IMR-90 (cell line): ENCODE measurements at regions not wholly inside any gene's neighbourhood (a gene's known extent, or its start where the extent isn't known, plus 50 kb on each side); places are given as distances from the start of the nearest gene placed in this dataset.

Experiments used
- ATAC-seq: fragments of 200-7000 bp; cut with Tn5 transposase; 2 replicates; pipeline ENCODE4 v1.9.1; 2020; ENCODE audit warnings: low read depth, mild to moderate bottlenecking, moderate library complexity
- BruUV-seq: library from RNA; stranded (reverse); fragments of 400-500 nt; replicated peaks from 2 replicates; lab custom pipeline; 2021; lab: Mats Ljungman, UMichigan
- CTCF ChIA-PET: fragments of 300-600 bp; formaldehyde crosslinking; extraction: SDS; loops from one replicate; lab custom pipeline; 2021; ENCODE audit warnings: antibody characterized with exemption; lab: Yijun Ruan, JAX
- POLR2A ChIA-PET: fragments of 300-600 bp; sonication (Branson Sonifier 250); formaldehyde crosslinking; loops from one replicate; lab custom pipeline; 2022; ENCODE audit warnings: antibody characterized with exemption; ENCODE audit not compliant: unreplicated experiment; lab: Charles Lee
- DNase-seq: peaks from one replicate; pipeline ENCODE4 v3.0.0; 2013
- H2AFZ ChIP-seq: replicated peaks from 2 replicates; pipeline ENCODE3; 2013; ENCODE audit warnings: low read length, mild to moderate bottlenecking; ENCODE audit not compliant: poor library complexity
- H2AK5ac ChIP-seq: 2 replicates; pipeline ENCODE4 v1.6.1; 2013; ENCODE audit warnings: low read depth, low read length, inconsistent platforms
- H2AK9ac ChIP-seq: replicated peaks from 2 replicates; pipeline ENCODE3; 2013; ENCODE audit warnings: mild to moderate bottlenecking, low read depth, low read length, moderate library complexity; ENCODE audit not compliant: poor library complexity
- H2BK120ac ChIP-seq: 2 replicates; pipeline ENCODE4 v1.6.1; 2013; ENCODE audit warnings: low read depth, low read length, inconsistent platforms
- H2BK15ac ChIP-seq: 3 replicates; pipeline ENCODE4 v1.6.1; 2013; ENCODE audit warnings: low read depth, low read length, inconsistent platforms
- H2BK20ac ChIP-seq: 2 replicates; pipeline ENCODE4 v1.6.1; 2013; ENCODE audit warnings: low read depth, mild to moderate bottlenecking, inconsistent platforms, low read length, moderate library complexity
- H2BK5ac ChIP-seq: 2 replicates; pipeline ENCODE4 v1.6.1; 2013; ENCODE audit warnings: mild to moderate bottlenecking, low read depth, low read length, inconsistent platforms; ENCODE audit not compliant: poor library complexity, severe bottlenecking
- H3K14ac ChIP-seq: replicated peaks from 2 replicates; pipeline ENCODE4 v1.6.1; 2013; ENCODE audit warnings: low read depth, low read length, inconsistent platforms
- H3K18ac ChIP-seq: 2 replicates; pipeline ENCODE4 v1.6.1; 2013; ENCODE audit warnings: low read depth, low read length, control low read depth
- H3K23ac ChIP-seq: 2 replicates; pipeline ENCODE4 v1.6.1; 2013; ENCODE audit warnings: low read depth, low read length, inconsistent platforms
- H3K27ac ChIP-seq: 2 replicates; pipeline ENCODE4 v1.5.1; 2013; ENCODE audit warnings: mild to moderate bottlenecking, control low read depth, low read length; ENCODE audit not compliant: insufficient read depth
- H3K27me3 ChIP-seq: 2 replicates; pipeline ENCODE4 v1.6.1; 2013; ENCODE audit warnings: low read length; ENCODE audit not compliant: control insufficient read depth, insufficient read depth
- H3K36me3 ChIP-seq: 2 replicates; pipeline ENCODE4 v1.6.1; 2013; ENCODE audit warnings: low read length, mixed read lengths; ENCODE audit not compliant: control insufficient read depth, insufficient read depth
- H3K4ac ChIP-seq: 2 replicates; pipeline ENCODE4 v1.6.1; 2013; ENCODE audit warnings: low read depth, low read length, inconsistent platforms
- H3K4me1 ChIP-seq: 2 replicates; pipeline ENCODE4 v1.6.1; 2013; ENCODE audit warnings: low read length, mixed read lengths; ENCODE audit not compliant: control insufficient read depth, insufficient read depth
- H3K4me2 ChIP-seq: 2 replicates; pipeline ENCODE4 v1.6.1; 2013; ENCODE audit warnings: low read depth, mild to moderate bottlenecking, control low read depth, low read length, moderate library complexity
- H3K4me3 ChIP-seq: 2 replicates; pipeline ENCODE4 v1.5.1; 2013; ENCODE audit warnings: low read depth, mild to moderate bottlenecking, control low read depth, low read length, moderate library complexity; ENCODE audit not compliant: insufficient read depth
- H3K56ac ChIP-seq: 2 replicates; pipeline ENCODE4 v1.6.1; 2013; ENCODE audit warnings: low read length, inconsistent platforms; ENCODE audit not compliant: insufficient read depth; ENCODE audit errors: extremely low read depth
- H3K79me1 ChIP-seq, 2 experiments: 2 replicates each; pipeline ENCODE4 v1.6.1; 2013; ENCODE audit warnings: low read length in 2 of 2, inconsistent platforms in 1 of 2, low read depth in 1 of 2
- H3K9ac ChIP-seq: 2 replicates; pipeline ENCODE4 v1.6.1; 2013; ENCODE audit warnings: low read depth, low read length, control low read depth
- H3K9me1 ChIP-seq: 2 replicates; pipeline ENCODE4 v1.6.1; 2013; ENCODE audit warnings: low read length, inconsistent platforms; ENCODE audit not compliant: insufficient read depth
- H3K9me3 ChIP-seq: 2 replicates; pipeline ENCODE4 v1.6.1; 2013; ENCODE audit warnings: low read length; ENCODE audit not compliant: control insufficient read depth, insufficient read depth
- H4K20me1 ChIP-seq: 2 replicates; pipeline ENCODE4 v1.6.1; 2013; ENCODE audit warnings: low read length, inconsistent platforms; ENCODE audit not compliant: insufficient read depth
- H4K5ac ChIP-seq: 2 replicates; pipeline ENCODE4 v1.6.1; 2013; ENCODE audit warnings: mild to moderate bottlenecking, low read depth, low read length, control low read depth
- H4K8ac ChIP-seq, 2 experiments: 2 replicates each; pipeline ENCODE4 v1.6.1; 2013; ENCODE audit warnings: low read depth in 2 of 2, low read length in 2 of 2, control low read depth in 1 of 2, inconsistent platforms in 1 of 2
- H4K91ac ChIP-seq: 2 replicates; pipeline ENCODE4 v1.6.1; 2013; ENCODE audit warnings: low read depth, low read length, inconsistent platforms; ENCODE audit not compliant: insufficient read depth
- BHLHE40 ChIP-seq: fragments of 150-350 bp; IDR thresholded peaks from 2 replicates; pipeline ENCODE4 v1.6.1; 2016; ENCODE audit warnings: mild to moderate bottlenecking, low read depth, low read length
- CTCF ChIP-seq: conservative IDR thresholded peaks from 2 replicates; pipeline ENCODE4 v1.5.1; 2012; ENCODE audit warnings: mild to moderate bottlenecking, low read depth, low read length, improper control_type of control experiment
- MAFK ChIP-seq: IDR thresholded peaks from 2 replicates; pipeline ENCODE4 v1.6.1; 2012; ENCODE audit warnings: low read depth, low read length, improper control_type of control experiment
- MAZ ChIP-seq: IDR thresholded peaks from 2 replicates; pipeline ENCODE4 v1.6.1; 2012; ENCODE audit warnings: low read depth, mild to moderate bottlenecking, low read length, improper control_type of control experiment, moderate library complexity, borderline replicate concordance
- MXI1 ChIP-seq: IDR thresholded peaks from 2 replicates; pipeline ENCODE4 v1.6.1; 2012; ENCODE audit warnings: low read depth, mild to moderate bottlenecking, low read length, moderate library complexity, borderline replicate concordance
- RCOR1 ChIP-seq: IDR thresholded peaks from 2 replicates; pipeline ENCODE4 v1.6.1; 2012; ENCODE audit warnings: mild to moderate bottlenecking, low read length, improper control_type of control experiment; ENCODE audit not compliant: insufficient replicate concordance
- RFX5 ChIP-seq: IDR thresholded peaks from 2 replicates; pipeline ENCODE4 v1.8.0; 2012; ENCODE audit warnings: low read depth, mild to moderate bottlenecking, low read length, moderate library complexity
- WGBS, 2 experiments: methylation state at CpG; one replicate each; pipeline versions ENCODE4 v1.1.5 to v1.1.7; 2013; ENCODE audit warnings: missing lambda C conversion rate in 2 of 2; ENCODE audit not compliant: insufficient read length in 1 of 2; ENCODE audit errors: extremely low coverage in 2 of 2; 5-methylcytosine and 5-hydroxymethylcytosine counted together
- dilution Hi-C: fragments of 300-500 bp; cut with HindIII; formaldehyde crosslinking; loops from one replicate; pipeline ENCODE4 v1.14.3; 2018; ENCODE audit warnings: low sequenced_read_pairs; ENCODE audit not compliant: unreplicated experiment
- in situ Hi-C: fragments of 300-500 bp; cut with MboI; formaldehyde crosslinking; loops from 3 replicates; pipeline ENCODE4 v1.14.3; 2019; ENCODE audit warnings: low sequenced_read_pairs, inconsistent platforms, mixed read lengths
- intact Hi-C: fragments of 100-400 bp; cut with micrococcal nuclease; formaldehyde crosslinking; loops from 2 replicates; pipeline ENCODE4 v1.10.0; 2022

- POLR2A ChIA-PET, result no interaction called here
- WGBS, 2 experiments, result 61% methylated on average over 7 of the region's 12 CpGs; no CpG with 5 or more reads in 1 of the 2 experiments
- Histone ChIP-seq H3K9me1 (no peaks in the 10 kb centered on the region), H2AFZ (no peak overlapping the region), H3K27ac (no peak overlapping the region), H3K18ac (no peak overlapping the region), H3K36me3 (no peaks in the 10 kb centered on the region), H3K23ac (no peak overlapping the region), H2BK5ac (no peak overlapping the region), H2BK15ac (no peak overlapping the region), H3K56ac (no peak overlapping the region), H2BK20ac (no peak overlapping the region), H2AK5ac (no peak overlapping the region), H3K4ac (no peak overlapping the region), H3K9ac (no peak overlapping the region), H3K79me1 (no peaks in the 10 kb centered on the region), H3K9me3 (peaks cover 52% of the 10 kb centered on the region), H4K20me1 (no peaks in the 10 kb centered on the region), H4K8ac (no peak overlapping the region), H3K4me3 (no peak overlapping the region), H4K91ac (no peak overlapping the region), H2AK9ac (no peak overlapping the region), H3K4me2 (no peak overlapping the region), H2BK120ac (no peak overlapping the region), H3K14ac (no peak overlapping the region), H3K4me1 (no peaks in the 10 kb centered on the region), H3K27me3 (no peaks in the 10 kb centered on the region), H4K5ac (no peak overlapping the region)
- ATAC-seq, result no peak
- intact Hi-C loops (no loop called here), dilution Hi-C loops (no loop called here), in situ Hi-C loops (no loop called here)
- TF ChIP-seq BHLHE40, result no peak
- no peak for TF ChIP-seq RCOR1
- TF ChIP-seq RFX5, result no peak
- TF ChIP-seq MAZ, result no peak
- no peak for TF ChIP-seq MXI1
- TF ChIP-seq MAFK, result no peak
- no peak for TF ChIP-seq CTCF
- DNase-seq, result no peak
- BruUV-seq, result no TSS peak
- CTCF ChIA-PET, result no interaction called here
These were observed 219.2 kb upstream of the PPP2R2D start for GRCh38 chr10:131681656-131682055.
